ENCODE measurements at regions not wholly inside any gene's neighbourhood (a gene's known extent, or its start where the extent isn't known, plus 50 kb on each side); places are given as distances from the start of the nearest gene placed in this dataset.

- Histone ChIP-seq H2BK120ac (ENCODE audit: low read depth, low read length) (no peak overlapping the region), H3K9me3 (ENCODE audit: control insufficient read depth, insufficient read depth, low read length) (peaks cover 23% of the 10 kb centered on the region), H3K4me2 (ENCODE audit: low read depth, low read length) (no peak overlapping the region), H3K36me3 (ENCODE audit: control insufficient read depth, insufficient read depth, low read length) (no peaks in the 10 kb centered on the region), H3K79me1 (ENCODE audit: low read depth in 1 of 2, low read length in 2 of 2) (no peaks in the 10 kb centered on the region), H2BK5ac (ENCODE audit: low read depth, low read length, poor library complexity, severe bottlenecking) (no peak overlapping the region), H3K4me1 (ENCODE audit: control insufficient read depth, insufficient read depth, low read length) (no peaks in the 10 kb centered on the region), H4K5ac (ENCODE audit: low read depth, low read length) (no peak overlapping the region), H3K9me1 (ENCODE audit: insufficient read depth, low read length) (no peaks in the 10 kb centered on the region), H3K56ac (ENCODE audit: extremely low read depth, insufficient read depth, low read length) (no peak overlapping the region), H2AK9ac (replicated peaks; ENCODE audit: low read depth, low read length, poor library complexity) (no peak overlapping the region), H3K9ac (ENCODE audit: low read depth, low read length) (no peak overlapping the region), H2AFZ (replicated peaks; ENCODE audit: low read length, poor library complexity) (no peak overlapping the region), H3K4me3 (ENCODE audit: insufficient read depth, low read depth, low read length) (no peak overlapping the region), H3K14ac (replicated peaks; ENCODE audit: low read depth, low read length) (no peak overlapping the region), H4K8ac (ENCODE audit: low read depth in 2 of 2, low read length in 2 of 2) (no peak overlapping the region), H3K23ac (ENCODE audit: low read depth, low read length) (no peak overlapping the region), H2AK5ac (ENCODE audit: low read depth, low read length) (no peak overlapping the region), H2BK15ac (ENCODE audit: low read depth, low read length) (no peak overlapping the region), H2BK20ac (ENCODE audit: low read depth, low read length) (no peak overlapping the region), H3K27me3 (ENCODE audit: control insufficient read depth, insufficient read depth, low read length) (no peaks in the 10 kb centered on the region), H4K20me1 (ENCODE audit: insufficient read depth, low read length) (no peaks in the 10 kb centered on the region), H4K91ac (ENCODE audit: insufficient read depth, low read depth, low read length) (no peak overlapping the region), H3K4ac (ENCODE audit: low read depth, low read length) (no peak overlapping the region), H3K18ac (ENCODE audit: low read depth, low read length) (no peak overlapping the region), H3K27ac (ENCODE audit: insufficient read depth, low read length) (no peak overlapping the region)
- intact Hi-C loops (cut with micrococcal nuclease) (no loop called here), dilution Hi-C loops (cut with HindIII; ENCODE audit: low sequenced_read_pairs, unreplicated experiment) (no loop called here), in situ Hi-C loops (cut with MboI; ENCODE audit: low sequenced_read_pairs) (no loop called here)
- 71% methylated on average over 11 of the region's 32 CpGs; no CpG with 5 or more reads in 1 of the 2 experiments for WGBS, 2 experiments (ENCODE audit: extremely low coverage in 2 of 2, insufficient read length in 1 of 2)
- no peak for DNase-seq
- no peak for ATAC-seq (ENCODE audit: low read depth)
- POLR2A ChIA-PET (ENCODE audit: unreplicated experiment), result no interaction called here
- TF ChIP-seq RCOR1 (IDR thresholded peaks at IDR 0.05; ENCODE audit: insufficient replicate concordance, low read length) (no peak), MAZ (IDR thresholded peaks at IDR 0.05; ENCODE audit: borderline replicate concordance, low read depth, low read length) (no peak)
- BruUV-seq (replicated peaks), result no TSS peak
- CTCF ChIA-PET, result no interaction called here
Measured at GRCh38 chr22:49650336-49651241, 177.1 kb downstream of the BRD1 start.

Data from IMR-90 (cell line).